ENCODE measurements at regions not wholly inside any gene's neighbourhood (a gene's known extent, or its start where the extent isn't known, plus 50 kb on each side); places are given as distances from the start of the nearest gene placed in this dataset.

GRCh38 chr12:45611495-45611894, 118.0 kb upstream of the ARID2 start:
- no peaks in the 10 kb centered on the region for H3K36me3 Mint-ChIP-seq (ENCODE audit: insufficient read depth)
- peaks cover 0 to 5% of the 10 kb centered on the region in 2 donors for H3K27me3 Mint-ChIP-seq
- DNase-seq (no peak), ATAC-seq (replicated peaks) (no peak)
- no peaks in the 10 kb centered on the region for H3K9me3 Mint-ChIP-seq
- H3K27ac Mint-ChIP-seq, result no peak overlapping the region
- no peak overlapping the region for H3K4me3 Mint-ChIP-seq
- peaks cover 4 to 6% of the 10 kb centered on the region in 2 donors for H3K4me1 Mint-ChIP-seq (ENCODE audit: low read depth in 2 of 2)

DNA sequence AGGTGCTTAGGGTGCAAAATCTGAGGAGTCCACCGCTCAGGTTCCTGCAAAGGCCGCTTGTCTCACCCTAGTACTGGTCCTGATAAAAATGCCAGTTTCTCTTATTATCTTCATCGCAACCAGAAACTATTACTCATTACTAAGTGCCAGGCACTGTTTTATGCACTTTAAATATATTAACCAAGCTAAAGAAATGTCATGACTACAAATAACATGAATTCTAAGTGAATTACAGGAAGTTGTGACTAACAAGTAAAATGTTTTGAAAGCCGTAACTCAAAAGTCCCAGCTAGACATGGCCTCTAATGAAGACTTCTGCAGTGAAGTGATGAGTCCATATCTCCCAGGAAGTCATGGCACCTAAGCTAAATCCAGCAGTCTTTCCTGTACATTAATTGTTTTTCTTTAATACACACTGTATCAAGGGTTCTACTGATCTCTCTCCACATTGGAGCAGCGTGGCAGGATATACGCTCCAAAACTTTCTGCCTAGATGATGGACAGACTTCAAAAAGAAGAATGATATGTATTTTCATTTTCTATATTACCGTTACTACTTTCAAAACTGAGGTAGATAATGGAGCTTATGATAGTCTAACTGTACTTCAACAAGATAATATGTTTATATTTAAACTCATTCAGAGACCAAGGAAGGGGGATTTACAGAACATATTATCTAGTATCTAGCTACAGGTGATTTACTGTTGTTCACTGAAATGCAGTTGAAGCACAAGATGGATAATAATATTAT, 117.3 kb upstream of the ARID2 start:
- Mint-ChIP-seq H3K9me3 (no peaks in the 10 kb centered on the region), H3K27ac (peak overlapping the region in 1 of 2 donors; percentile 4), H3K4me3 (peak overlapping the region in 1 of 2 donors; percentile 39), H3K4me1 (ENCODE audit: low read depth in 2 of 2) (peaks cover 4 to 6% of the 10 kb centered on the region in 2 donors), H3K36me3 (ENCODE audit: insufficient read depth) (no peaks in the 10 kb centered on the region), H3K27me3 (peaks cover 0 to 5% of the 10 kb centered on the region in 2 donors)
- DNase-seq (no peak), ATAC-seq (replicated peaks) (no peak)

DNA sequence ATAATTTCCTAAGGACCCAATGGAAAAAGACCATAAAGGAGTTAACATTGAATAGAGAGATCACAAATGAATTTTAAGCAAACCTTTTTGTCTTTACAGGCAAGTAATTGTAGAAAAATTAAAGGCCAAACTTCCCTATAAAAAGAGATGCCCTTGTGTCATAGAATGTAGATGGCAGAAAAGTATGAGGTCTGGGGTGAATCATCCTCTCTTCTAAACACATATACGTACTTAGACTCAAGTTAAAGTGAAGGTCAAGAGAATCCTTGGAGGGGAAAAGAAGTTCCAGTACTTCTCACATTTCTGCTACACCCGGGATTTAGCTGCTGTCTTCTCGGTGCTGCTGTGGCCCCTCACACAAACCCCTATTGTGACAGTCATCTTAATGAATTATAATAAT, 116.2 kb upstream of the ARID2 start:
- Mint-ChIP-seq H3K4me1 (ENCODE audit: low read depth in 2 of 2) (peaks cover 4 to 6% of the 10 kb centered on the region in 2 donors), H3K27me3 (peaks cover 0 to 5% of the 10 kb centered on the region in 2 donors), H3K27ac (no peak overlapping the region), H3K9me3 (no peaks in the 10 kb centered on the region), H3K4me3 (no peak overlapping the region), H3K36me3 (ENCODE audit: insufficient read depth) (no peaks in the 10 kb centered on the region)
- DNase-seq (no peak), ATAC-seq (replicated peaks) (no peak)

DNA sequence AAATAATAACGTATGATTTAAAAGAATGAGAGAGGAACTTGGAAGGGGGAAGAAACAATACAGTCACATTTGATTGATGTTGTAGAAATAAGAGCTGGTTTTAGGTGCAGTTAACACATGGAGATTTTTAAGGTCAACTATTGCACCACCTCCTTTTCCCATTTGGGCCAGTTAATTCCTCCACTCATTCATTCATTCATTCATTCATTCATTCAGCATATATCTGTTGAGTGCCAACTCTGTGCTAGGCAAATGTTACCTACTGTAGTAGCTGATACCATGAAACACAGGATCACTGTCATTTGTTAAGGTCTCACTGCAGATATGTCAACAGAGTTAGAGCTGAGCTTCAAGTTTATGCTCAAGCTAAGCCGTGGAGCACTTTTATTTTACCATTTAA, 115.7 kb upstream of the ARID2 start:
- Mint-ChIP-seq H3K36me3 (ENCODE audit: insufficient read depth) (no peaks in the 10 kb centered on the region), H3K4me1 (ENCODE audit: low read depth in 2 of 2) (peaks cover 4 to 6% of the 10 kb centered on the region in 2 donors), H3K9me3 (no peaks in the 10 kb centered on the region), H3K4me3 (no peak overlapping the region), H3K27me3 (peaks cover 0 to under 1% of the 10 kb centered on the region in 2 donors), H3K27ac (no peak overlapping the region)
- no peak for ATAC-seq (replicated peaks)
- DNase-seq, result no peak

DNA sequence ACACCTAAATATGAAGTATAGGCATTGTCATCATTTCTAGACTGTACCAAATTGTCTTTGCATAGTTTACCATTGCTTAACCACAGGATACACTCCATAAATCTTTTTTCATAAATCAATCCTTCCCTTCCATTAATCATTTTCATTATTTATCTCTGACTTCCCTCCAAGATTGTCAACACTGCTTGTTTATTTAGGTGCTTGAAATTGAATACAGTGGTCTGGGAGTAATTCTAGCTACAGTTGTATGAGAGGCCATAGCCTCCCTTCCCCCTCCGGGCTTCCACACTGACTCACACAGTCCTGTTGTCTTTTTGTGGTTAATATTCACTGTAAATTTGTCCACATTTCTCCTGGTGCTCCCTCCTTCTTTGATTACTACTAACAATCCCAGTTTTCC, 114.2 kb upstream of the ARID2 start:
- H3K9me3 Mint-ChIP-seq, result no peaks in the 10 kb centered on the region
- no peak for ATAC-seq (replicated peaks)
- no peak for DNase-seq
- peaks cover 4 to 6% of the 10 kb centered on the region in 2 donors for H3K4me1 Mint-ChIP-seq (ENCODE audit: low read depth in 2 of 2)
- H3K36me3 Mint-ChIP-seq (ENCODE audit: insufficient read depth), result no peaks in the 10 kb centered on the region
- H3K27ac Mint-ChIP-seq, result no peak overlapping the region
- peaks cover 8 to 9% of the 10 kb centered on the region in 2 donors for H3K27me3 Mint-ChIP-seq
- no peak overlapping the region for H3K4me3 Mint-ChIP-seq

DNA sequence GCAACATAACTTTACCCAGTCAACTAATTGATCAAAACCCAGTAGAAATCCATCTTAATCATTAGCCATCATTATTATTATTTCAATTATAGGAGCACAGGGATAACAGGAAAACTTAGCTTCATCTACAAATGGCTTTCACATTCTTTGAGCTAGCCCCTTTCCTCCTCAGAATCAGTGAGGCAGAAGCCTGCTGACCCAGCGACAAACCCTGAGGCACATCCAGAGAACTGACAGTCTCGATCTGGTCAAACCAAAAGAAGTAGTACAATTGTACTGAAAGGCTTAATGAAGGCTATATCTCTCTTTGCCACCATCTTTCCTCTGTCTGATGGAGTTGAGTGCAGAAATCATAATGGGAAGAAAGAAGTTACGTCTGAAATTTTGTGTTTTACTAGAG, 109.8 kb upstream of the ARID2 start:
- Mint-ChIP-seq H3K9me3 (no peaks in the 10 kb centered on the region), H3K4me3 (no peak overlapping the region), H3K4me1 (ENCODE audit: low read depth in 2 of 2) (no peaks in the 10 kb centered on the region), H3K27ac (no peak overlapping the region), H3K36me3 (ENCODE audit: insufficient read depth) (no peaks in the 10 kb centered on the region), H3K27me3 (peaks cover 24 to 27% of the 10 kb centered on the region in 2 donors)
- ATAC-seq (replicated peaks) (no peak), DNase-seq (no peak)

DNA sequence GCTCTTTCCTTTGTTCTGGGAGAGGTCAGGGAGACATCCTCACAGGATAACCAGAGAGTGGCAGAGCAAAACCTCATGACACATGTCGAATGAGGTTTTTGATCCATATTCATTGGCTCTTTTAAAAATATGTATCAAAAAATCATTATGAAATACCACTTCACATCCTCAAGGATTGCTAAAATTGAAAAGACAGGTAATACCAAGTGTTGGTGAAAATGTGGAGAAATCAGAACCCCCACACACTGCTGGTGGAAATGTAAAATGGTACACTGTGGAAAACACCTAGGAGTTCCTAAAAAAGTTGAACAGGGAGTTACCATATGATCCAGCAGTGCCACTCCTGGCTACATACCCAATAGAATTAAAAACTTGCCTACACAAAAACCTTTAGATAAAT, 107.8 kb upstream of the ARID2 start:
- no peak for ATAC-seq (replicated peaks)
- Mint-ChIP-seq H3K27ac (no peak overlapping the region), H3K36me3 (ENCODE audit: insufficient read depth) (no peaks in the 10 kb centered on the region), H3K4me3 (no peak overlapping the region), H3K9me3 (no peaks in the 10 kb centered on the region), H3K4me1 (ENCODE audit: low read depth in 2 of 2) (no peaks in the 10 kb centered on the region), H3K27me3 (peaks cover 24 to 27% of the 10 kb centered on the region in 2 donors)
- DNase-seq, result no peak

DNA sequence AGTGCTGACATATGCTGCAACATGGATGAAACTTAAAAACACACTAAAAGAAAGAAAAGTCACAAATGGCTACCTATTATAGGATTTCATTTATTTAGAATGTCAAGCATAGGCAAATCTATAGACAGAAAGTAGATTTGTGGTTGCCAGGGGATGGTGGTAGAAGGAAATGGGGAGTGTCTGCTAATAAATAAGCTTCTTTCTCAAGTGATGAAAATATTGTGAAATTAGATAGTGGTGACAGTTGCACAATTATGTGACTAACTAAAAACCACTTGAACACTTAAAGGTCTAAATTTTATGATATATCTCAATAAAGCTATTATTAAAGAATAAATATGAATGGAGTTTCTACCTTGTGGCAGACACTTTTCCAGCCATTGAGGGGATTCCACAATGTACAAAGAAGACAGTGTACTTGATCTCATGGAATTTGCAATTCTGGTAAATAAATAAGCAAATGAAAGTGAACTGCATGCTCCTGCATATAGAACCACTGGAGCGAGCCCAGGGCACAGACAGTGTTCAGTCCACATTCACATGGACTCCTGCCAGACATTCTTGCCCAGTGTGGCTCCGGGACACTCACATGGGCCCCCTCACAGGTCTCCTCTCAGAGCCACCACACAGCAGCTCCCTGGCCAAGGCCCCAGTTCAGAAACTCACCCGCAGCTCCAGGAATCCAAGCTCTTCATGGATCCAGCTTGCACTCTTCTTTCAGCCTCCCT, 107.1 kb upstream of the ARID2 start:
- H3K9me3 Mint-ChIP-seq, result no peaks in the 10 kb centered on the region
- H3K4me3 Mint-ChIP-seq, result no peak overlapping the region
- H3K36me3 Mint-ChIP-seq (ENCODE audit: insufficient read depth), result no peaks in the 10 kb centered on the region
- H3K27ac Mint-ChIP-seq, result no peak overlapping the region
- H3K4me1 Mint-ChIP-seq (ENCODE audit: low read depth in 2 of 2), result no peaks in the 10 kb centered on the region
- ATAC-seq (replicated peaks) (no peak), DNase-seq (no peak)
- peaks cover 27 to 30% of the 10 kb centered on the region in 2 donors for H3K27me3 Mint-ChIP-seq

- no peaks in the 10 kb centered on the region for H3K36me3 Mint-ChIP-seq (ENCODE audit: insufficient read depth)
- H3K4me3 Mint-ChIP-seq, result no peak overlapping the region
- DNase-seq (no peak), ATAC-seq (replicated peaks) (no peak)
- H3K27me3 Mint-ChIP-seq, result peaks cover 30 to 32% of the 10 kb centered on the region in 2 donors
- H3K9me3 Mint-ChIP-seq, result no peaks in the 10 kb centered on the region
- H3K4me1 Mint-ChIP-seq (ENCODE audit: low read depth in 2 of 2), result no peaks in the 10 kb centered on the region
- no peak overlapping the region for H3K27ac Mint-ChIP-seq
Observed at GRCh38 chr12:45623221-45623620, 106.3 kb upstream of the ARID2 start.

GRCh38 chr12:45623940-45624339, 105.6 kb upstream of the ARID2 start:
- DNase-seq, result no peak
- Mint-ChIP-seq H3K27me3 (peaks cover 35% of the 10 kb centered on the region in 2 donors), H3K4me1 (ENCODE audit: low read depth in 2 of 2) (no peaks in the 10 kb centered on the region), H3K9me3 (no peaks in the 10 kb centered on the region), H3K27ac (no peak overlapping the region), H3K4me3 (no peak overlapping the region), H3K36me3 (ENCODE audit: insufficient read depth) (no peaks in the 10 kb centered on the region)
- no peak for ATAC-seq (replicated peaks)

DNA sequence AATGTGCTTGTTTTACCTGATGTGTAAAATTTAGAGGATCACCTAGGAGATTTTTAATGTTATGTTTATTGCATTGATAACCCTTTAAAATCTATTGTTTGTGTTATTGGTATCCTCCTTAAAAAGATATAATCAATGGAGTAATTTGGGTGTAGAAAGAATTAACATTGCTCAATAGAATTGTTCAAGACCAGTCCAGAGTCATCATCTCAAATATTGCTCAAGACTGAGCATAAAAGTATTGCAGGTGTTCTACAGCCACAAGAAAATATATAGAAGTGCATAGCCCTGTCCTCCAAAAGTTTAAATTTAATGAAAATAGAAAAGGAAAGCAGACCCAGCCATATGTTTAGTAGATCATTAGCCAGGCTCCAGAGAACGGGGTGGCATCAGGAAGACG, 102.5 kb upstream of the ARID2 start:
- H3K27me3 Mint-ChIP-seq, result peaks cover 16 to 19% of the 10 kb centered on the region in 2 donors
- ATAC-seq (replicated peaks) (no peak), DNase-seq (no peak)
- H3K9me3 Mint-ChIP-seq, result no peaks in the 10 kb centered on the region
- no peaks in the 10 kb centered on the region for H3K36me3 Mint-ChIP-seq (ENCODE audit: insufficient read depth)
- H3K4me3 Mint-ChIP-seq, result no peak overlapping the region
- H3K4me1 Mint-ChIP-seq (ENCODE audit: low read depth in 2 of 2), result no peaks in the 10 kb centered on the region
- H3K27ac Mint-ChIP-seq, result no peak overlapping the region

- H3K36me3 Mint-ChIP-seq (ENCODE audit: insufficient read depth), result no peaks in the 10 kb centered on the region
- H3K9me3 Mint-ChIP-seq, result no peaks in the 10 kb centered on the region
- no peak overlapping the region for H3K27ac Mint-ChIP-seq
- no peak overlapping the region for H3K4me3 Mint-ChIP-seq
- ATAC-seq (replicated peaks) (no peak), DNase-seq (no peak)
- peaks cover 16 to 19% of the 10 kb centered on the region in 2 donors for H3K27me3 Mint-ChIP-seq
- no peaks in the 10 kb centered on the region for H3K4me1 Mint-ChIP-seq (ENCODE audit: low read depth in 2 of 2)
Observed at GRCh38 chr12:45627407-45628069, 102.0 kb upstream of the ARID2 start.

- H3K27me3 Mint-ChIP-seq, result peaks cover 8 to 11% of the 10 kb centered on the region in 2 donors
- no peak overlapping the region for H3K4me3 Mint-ChIP-seq
- DNase-seq (no peak), ATAC-seq (replicated peaks) (no peak)
- no peaks in the 10 kb centered on the region for H3K36me3 Mint-ChIP-seq (ENCODE audit: insufficient read depth)
- H3K9me3 Mint-ChIP-seq, result no peaks in the 10 kb centered on the region
- no peak overlapping the region for H3K27ac Mint-ChIP-seq
- H3K4me1 Mint-ChIP-seq (ENCODE audit: low read depth in 2 of 2), result peaks cover 0 to 1% of the 10 kb centered on the region in 2 donors
Observed at GRCh38 chr12:45629292-45629691, 100.2 kb upstream of the ARID2 start.
